ENCODE measurements at regions not wholly inside any gene's neighbourhood (a gene's known extent, or its start where the extent isn't known, plus 50 kb on each side); places are given as distances from the start of the nearest gene placed in this dataset.

DNA sequence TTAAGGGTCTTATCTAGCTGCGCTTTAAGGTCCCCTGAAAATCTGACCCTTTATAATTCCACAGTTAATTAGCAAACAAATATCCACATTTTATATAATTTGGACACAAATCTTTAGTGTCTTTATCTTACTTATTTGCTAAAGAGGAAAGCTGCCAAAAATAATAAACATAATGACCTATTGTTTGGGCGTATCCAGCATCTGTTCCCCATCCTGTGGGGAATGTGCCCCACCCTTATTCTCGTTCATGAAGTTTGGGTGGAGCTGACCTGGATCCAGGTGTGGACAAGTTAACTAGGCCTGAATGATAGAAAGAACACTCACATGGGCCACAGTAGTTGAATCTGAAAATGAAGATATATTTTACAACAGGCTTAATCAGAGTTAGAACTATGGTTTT is 218.3 kb downstream of the CRPPA start:
- TF ChIP-seq, protein P1, sequence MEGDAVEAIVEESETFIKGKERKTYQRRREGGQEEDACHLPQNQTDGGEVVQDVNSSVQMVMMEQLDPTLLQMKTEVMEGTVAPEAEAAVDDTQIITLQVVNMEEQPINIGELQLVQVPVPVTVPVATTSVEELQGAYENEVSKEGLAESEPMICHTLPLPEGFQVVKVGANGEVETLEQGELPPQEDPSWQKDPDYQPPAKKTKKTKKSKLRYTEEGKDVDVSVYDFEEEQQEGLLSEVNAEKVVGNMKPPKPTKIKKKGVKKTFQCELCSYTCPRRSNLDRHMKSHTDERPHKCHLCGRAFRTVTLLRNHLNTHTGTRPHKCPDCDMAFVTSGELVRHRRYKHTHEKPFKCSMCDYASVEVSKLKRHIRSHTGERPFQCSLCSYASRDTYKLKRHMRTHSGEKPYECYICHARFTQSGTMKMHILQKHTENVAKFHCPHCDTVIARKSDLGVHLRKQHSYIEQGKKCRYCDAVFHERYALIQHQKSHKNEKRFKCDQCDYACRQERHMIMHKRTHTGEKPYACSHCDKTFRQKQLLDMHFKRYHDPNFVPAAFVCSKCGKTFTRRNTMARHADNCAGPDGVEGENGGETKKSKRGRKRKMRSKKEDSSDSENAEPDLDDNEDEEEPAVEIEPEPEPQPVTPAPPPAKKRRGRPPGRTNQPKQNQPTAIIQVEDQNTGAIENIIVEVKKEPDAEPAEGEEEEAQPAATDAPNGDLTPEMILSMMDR (IDR thresholded peaks at IDR 0.05; ENCODE audit: insufficient read depth, low read depth, low read length) = no peak
- TF ChIP-seq EZH2 (IDR thresholded peaks at IDR 0.05; ENCODE audit: insufficient read depth, low read length) = no peak

All from astrocyte (in vitro differentiated cells and primary cell).